HepG2 (cell line): ENCODE measurements at regions not wholly inside any gene's neighbourhood (a gene's known extent, or its start where the extent isn't known, plus 50 kb on each side); places are given as distances from the start of the nearest gene placed in this dataset.

Experiments used
- ARNT ChIP-seq: fragments of 450-650 bp; IDR thresholded peaks from 2 replicates; pipeline ENCODE4 v1.6.1; 2017
- FOXA1 ChIP-seq, 2 experiments: fragments of 450-650 bp in 1 of 2; sonication (generic) in 1 of 2; formaldehyde crosslinking in 1 of 2; IDR thresholded peaks; 2 replicates each; pipeline versions ENCODE4 v1.4.0 to v1.6.1; 2016 to 2020; ENCODE audit warnings: missing genetic modification reagents in 1 of 2
- SNAPC4 ChIP-seq: sonication (generic); formaldehyde crosslinking; IDR thresholded peaks from 2 replicates; pipeline ENCODE4 v1.4.0; 2020; ENCODE audit warnings: mild to moderate bottlenecking, missing genetic modification reagents
- TMF1 ChIP-seq: sonication (generic); formaldehyde crosslinking; IDR thresholded peaks from 2 replicates; pipeline ENCODE4 v1.8.1; 2022; ENCODE audit warnings: low read depth, missing genetic modification reagents
- ZNF563 ChIP-seq: sonication (generic); formaldehyde crosslinking; IDR thresholded peaks from 2 replicates; pipeline ENCODE4 v1.8.0; 2022; ENCODE audit warnings: mild to moderate bottlenecking, moderate library complexity, missing genetic modification reagents
- ZNF713 ChIP-seq: sonication (generic); formaldehyde crosslinking; IDR thresholded peaks from 2 replicates; pipeline ENCODE4 v1.4.0; 2020; ENCODE audit warnings: mild to moderate bottlenecking, missing genetic modification reagents
- ZNF724P ChIP-seq: sonication (generic); formaldehyde crosslinking; IDR thresholded peaks from 2 replicates; pipeline ENCODE4 v1.8.0; 2022; ENCODE audit warnings: missing genetic modification reagents, borderline replicate concordance
- ZNF800 ChIP-seq: sonication (generic); formaldehyde crosslinking; IDR thresholded peaks from 2 replicates; pipeline ENCODE4 v1.4.0; 2020; ENCODE audit warnings: missing genetic modification reagents
- TF ChIP-seq, protein P1 (sequence below): sonication (generic); formaldehyde crosslinking; IDR thresholded peaks from 2 replicates; pipeline ENCODE4 v1.8.1; 2023; ENCODE audit warnings: mild to moderate bottlenecking, moderate library complexity, missing genetic modification reagents

DNA sequence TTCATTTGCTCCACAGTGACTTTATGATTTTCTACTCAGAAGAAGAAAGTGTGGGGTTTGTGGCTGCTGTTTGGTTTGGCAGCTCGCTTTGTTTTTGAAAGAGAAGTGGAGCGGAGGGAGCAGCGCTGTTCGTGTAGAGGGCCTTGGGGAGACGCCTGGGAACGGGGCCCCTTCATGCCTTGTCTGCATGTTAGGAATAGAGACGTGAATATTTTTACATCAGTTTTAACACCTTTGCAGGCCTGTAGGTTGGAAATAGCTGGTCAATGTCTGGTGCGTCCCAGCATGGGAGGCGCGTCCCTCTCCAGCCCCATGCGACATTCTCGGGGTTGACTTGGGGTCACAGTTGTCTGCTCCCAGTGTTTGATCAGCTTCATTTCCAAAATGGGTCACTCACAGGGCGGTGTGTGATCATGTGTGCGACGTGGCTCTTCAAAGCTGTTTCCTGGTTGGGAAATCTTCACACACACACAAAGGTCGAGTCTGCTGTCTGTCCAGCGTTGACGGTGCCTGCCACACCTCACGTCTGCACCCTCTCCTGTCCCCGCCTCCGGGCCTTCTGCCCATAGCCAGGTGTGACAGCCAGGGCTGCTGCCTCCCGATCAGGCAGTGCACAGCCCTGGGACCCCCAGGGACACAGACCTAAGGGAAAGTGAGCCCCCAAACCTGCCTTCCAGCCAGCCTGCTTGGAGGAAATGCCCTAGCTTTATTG is 149.2 kb downstream of the PSMG1 start (continued):
- TF ChIP-seq SNAPC4 (CRISPR knock-in tag) (no peak), TMF1 (no peak), ZNF563 (CRISPR knock-in tag) (peak; percentile 88), ARNT (no peak), ZNF800 (no peak), ZNF724P (CRISPR knock-in tag) (0 out of 2 replicates have a peak, but pooled peaks have one; percentile 56), ZNF713 (no peak), FOXA1 (IDR thresholded peaks at IDR 0.05) (no peak), FOXA1 (CRISPR knock-in tag; IDR thresholded peaks at IDR 0.05) (peak; percentile 78)
- TF ChIP-seq, protein P1, sequence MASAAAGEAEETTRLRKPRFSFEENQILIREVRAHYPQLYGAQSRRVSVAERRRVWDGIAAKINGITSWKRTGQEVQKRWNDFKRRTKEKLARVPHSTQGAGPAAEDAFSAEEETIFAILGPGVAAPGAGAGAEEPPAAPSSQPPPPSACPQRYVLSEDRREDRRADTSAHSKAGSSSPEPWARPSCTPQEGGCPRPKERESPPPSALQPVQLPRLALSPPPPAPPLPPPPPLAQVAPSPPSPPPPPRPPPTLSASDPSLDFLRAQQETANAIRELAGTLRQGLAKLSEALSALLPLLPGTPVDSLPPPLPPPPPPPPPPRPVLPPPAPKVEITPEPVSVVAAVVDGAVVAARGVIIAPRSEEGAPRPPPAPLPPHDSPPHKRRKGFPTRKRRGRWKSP = 0 out of 2 replicates have a peak, but pooled peaks have one; percentile 36
